Calu3 (cell line): ENCODE measurements at regions not wholly inside any gene's neighbourhood (a gene's known extent, or its start where the extent isn't known, plus 50 kb on each side); places are given as distances from the start of the nearest gene placed in this dataset.
A peak's percentile ranks its signal among the peaks of the same experiment; 100 is the strongest.

Source experiments
- BruUV-seq: library from RNA; stranded (reverse); fragments of 400-500 nt; replicated peaks from 2 replicates; lab custom pipeline; 2021; lab: Mats Ljungman, UMichigan
- CTCF ChIA-PET: fragments of 300-600 bp; sonication (Branson Sonifier 250); formaldehyde crosslinking; loops from one replicate; lab custom pipeline; 2022; ENCODE audit warnings: antibody characterized with exemption; lab: Charles Lee
- DNase-seq: peaks from one replicate; pipeline ENCODE4 v3.0.0; 2022
- H3K27ac Mint-ChIP-seq: one replicate; pipeline ENCODE4 v1.8.0; 2022; ENCODE audit warnings: mixed read lengths; ENCODE audit not compliant: unreplicated experiment
- H3K27me3 Mint-ChIP-seq: one replicate; pipeline ENCODE4 v1.8.0; 2022; ENCODE audit warnings: mixed read lengths; ENCODE audit not compliant: unreplicated experiment
- H3K36me3 Mint-ChIP-seq: one replicate; pipeline ENCODE4 v1.8.0; 2022; ENCODE audit warnings: mild to moderate bottlenecking, moderate library complexity, mixed read lengths; ENCODE audit not compliant: insufficient read depth, unreplicated experiment
- H3K4me1 Mint-ChIP-seq: one replicate; pipeline ENCODE4 v1.8.0; 2022; ENCODE audit warnings: mild to moderate bottlenecking, low read depth, mixed read lengths; ENCODE audit not compliant: unreplicated experiment
- H3K4me3 Mint-ChIP-seq: one replicate; pipeline ENCODE4 v1.8.0; 2022; ENCODE audit warnings: mild to moderate bottlenecking, low read depth, moderate library complexity, mixed read lengths; ENCODE audit not compliant: unreplicated experiment
- H3K9me3 Mint-ChIP-seq: one replicate; pipeline ENCODE4 v1.8.0; 2022; ENCODE audit warnings: low read depth, mixed read lengths; ENCODE audit not compliant: unreplicated experiment
- intact Hi-C: fragments of 100-400 bp; cut with micrococcal nuclease; formaldehyde crosslinking; loops from one replicate; pipeline ENCODE4 v1.10.0; 2022; ENCODE audit not compliant: unreplicated experiment
- TF ChIP-seq, protein P1 (sequence below): fragments of 200-600 bp; IDR thresholded peaks from one replicate; pipeline ENCODE4 v1.8.0; 2022; ENCODE audit warnings: antibody characterized with exemption; ENCODE audit not compliant: unreplicated experiment

GRCh38 chr6:4607793-4608192, 168.4 kb upstream of the CDYL start:
- intact Hi-C loops, result no loop called here
- CTCF ChIA-PET, result no interaction called here
- no TSS peak for BruUV-seq
- Mint-ChIP-seq H3K36me3 (peaks cover 6% of the 10 kb centered on the region), H3K27ac (peak overlapping the region; percentile 70), H3K27me3 (peaks cover 13% of the 10 kb centered on the region), H3K4me3 (peak overlapping the region; percentile 72), H3K4me1 (peaks cover 33% of the 10 kb centered on the region), H3K9me3 (no peaks in the 10 kb centered on the region)
- TF ChIP-seq, protein P1, sequence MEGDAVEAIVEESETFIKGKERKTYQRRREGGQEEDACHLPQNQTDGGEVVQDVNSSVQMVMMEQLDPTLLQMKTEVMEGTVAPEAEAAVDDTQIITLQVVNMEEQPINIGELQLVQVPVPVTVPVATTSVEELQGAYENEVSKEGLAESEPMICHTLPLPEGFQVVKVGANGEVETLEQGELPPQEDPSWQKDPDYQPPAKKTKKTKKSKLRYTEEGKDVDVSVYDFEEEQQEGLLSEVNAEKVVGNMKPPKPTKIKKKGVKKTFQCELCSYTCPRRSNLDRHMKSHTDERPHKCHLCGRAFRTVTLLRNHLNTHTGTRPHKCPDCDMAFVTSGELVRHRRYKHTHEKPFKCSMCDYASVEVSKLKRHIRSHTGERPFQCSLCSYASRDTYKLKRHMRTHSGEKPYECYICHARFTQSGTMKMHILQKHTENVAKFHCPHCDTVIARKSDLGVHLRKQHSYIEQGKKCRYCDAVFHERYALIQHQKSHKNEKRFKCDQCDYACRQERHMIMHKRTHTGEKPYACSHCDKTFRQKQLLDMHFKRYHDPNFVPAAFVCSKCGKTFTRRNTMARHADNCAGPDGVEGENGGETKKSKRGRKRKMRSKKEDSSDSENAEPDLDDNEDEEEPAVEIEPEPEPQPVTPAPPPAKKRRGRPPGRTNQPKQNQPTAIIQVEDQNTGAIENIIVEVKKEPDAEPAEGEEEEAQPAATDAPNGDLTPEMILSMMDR, result no peak
- no peak for DNase-seq

GRCh38 chr6:4606821-4607704, 169.1 kb upstream of the CDYL start:
- no TSS peak for BruUV-seq

DNA sequence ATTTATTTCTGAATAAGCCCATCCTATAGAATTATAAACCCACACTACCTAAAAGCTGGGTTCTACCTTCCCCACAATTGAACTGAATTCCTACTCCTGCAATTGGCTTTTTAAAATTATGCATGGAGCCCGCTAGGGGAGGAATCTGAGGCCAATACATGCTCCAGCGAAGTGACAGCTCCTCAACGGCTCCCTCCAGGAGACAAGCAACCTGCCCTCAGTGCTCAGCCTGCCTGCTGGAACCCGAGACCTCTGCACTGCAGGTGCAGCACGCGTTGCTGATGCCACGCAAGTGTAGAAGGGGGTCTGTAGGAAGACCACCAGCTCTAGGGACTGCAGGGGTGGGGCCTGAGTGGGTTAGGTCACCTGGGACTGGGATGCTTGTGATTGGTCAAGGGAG, 170.2 kb upstream of the CDYL start:
- TF ChIP-seq, protein P1, result no peak
- H3K4me1 Mint-ChIP-seq, result peaks cover 36% of the 10 kb centered on the region

More at GRCh38 chr6:4606821-4607704, 169.1 kb upstream of the CDYL start:
- peaks cover 10% of the 10 kb centered on the region for H3K27me3 Mint-ChIP-seq
- TF ChIP-seq, protein P1, result no peak
- peak overlapping the region; percentile 72 for H3K4me3 Mint-ChIP-seq
- H3K36me3 Mint-ChIP-seq, result peaks cover 6% of the 10 kb centered on the region
- peak; percentile 51 for DNase-seq
- intact Hi-C loops, result no loop called here
- no peaks in the 10 kb centered on the region for H3K9me3 Mint-ChIP-seq
- CTCF ChIA-PET, result no interaction called here
- peaks cover 36% of the 10 kb centered on the region for H3K4me1 Mint-ChIP-seq
- H3K27ac Mint-ChIP-seq, result peak overlapping the region; percentile 70

GRCh38 chr6:4603856-4604369, 172.3 kb upstream of the CDYL start:
- DNase-seq, result no peak
- intact Hi-C loops, result no loop called here
- H3K4me3 Mint-ChIP-seq, result no peak overlapping the region
- H3K27ac Mint-ChIP-seq, result no peak overlapping the region
- CTCF ChIA-PET, result no interaction called here
- peaks cover 6% of the 10 kb centered on the region for H3K36me3 Mint-ChIP-seq
- no peaks in the 10 kb centered on the region for H3K9me3 Mint-ChIP-seq
- H3K27me3 Mint-ChIP-seq, result no peaks in the 10 kb centered on the region
- TF ChIP-seq, protein P1, result no peak
- BruUV-seq, result no TSS peak
- H3K4me1 Mint-ChIP-seq, result peaks cover 36% of the 10 kb centered on the region

More for the DNA sequence above, 170.2 kb upstream of the CDYL start:
- intact Hi-C loops, result no loop called here
- no peak overlapping the region for H3K27ac Mint-ChIP-seq
- no peaks in the 10 kb centered on the region for H3K9me3 Mint-ChIP-seq
- CTCF ChIA-PET, result no interaction called here
- no peak overlapping the region for H3K4me3 Mint-ChIP-seq
- H3K27me3 Mint-ChIP-seq, result peaks cover 5% of the 10 kb centered on the region
- no peak for DNase-seq
- no TSS peak for BruUV-seq
- H3K36me3 Mint-ChIP-seq, result peaks cover 6% of the 10 kb centered on the region
